CD4-positive, alpha-beta T cell (primary cell): ENCODE measurements at regions not wholly inside any gene's neighbourhood (a gene's known extent, or its start where the extent isn't known, plus 50 kb on each side); places are given as distances from the start of the nearest gene placed in this dataset.

Source experiments
- ATAC-seq: fragments of 200-7000 bp; cut with Tn5 transposase; one replicate; pipeline ENCODE4 v1.10.0; 2022; ENCODE audit warnings: mild to moderate bottlenecking; ENCODE audit not compliant: poor library complexity
- CTCF ChIA-PET: fragments of 350-600 bp; sonication (Branson Sonifier 250); formaldehyde crosslinking; loops from one replicate; lab custom pipeline; 2021; ENCODE audit warnings: antibody characterized with exemption, inconsistent platforms; lab: Charles Lee
- POLR2A ChIA-PET: fragments of 350-600 bp; sonication (Branson Sonifier 250); formaldehyde crosslinking; loops from one replicate; lab custom pipeline; 2021; ENCODE audit warnings: antibody characterized with exemption, inconsistent platforms; lab: Charles Lee
- DNase-seq, 14 experiments: peaks; one replicate each; pipeline ENCODE4 v3.0.0-alpha.2; 2013 to 2020; ENCODE audit warnings: mixed read lengths in 2 of 14
- H3K27ac ChIP-seq, 2 donors: one replicate each; pipeline versions ENCODE4 v1.5.1 to v1.7.0; 2013; ENCODE audit warnings: low read length in 2 of 2, low read depth in 1 of 2, mild to moderate bottlenecking in 1 of 2
- H3K27me3 ChIP-seq, 2 experiments: 1 replicate in 1 of 2; 2 replicates in 1 of 2; pipeline versions ENCODE4 v1.6.1 to v1.7.0; 2013; ENCODE audit warnings: low read length in 2 of 2, control low read depth in 1 of 2, mild to moderate bottlenecking in 1 of 2, moderate library complexity in 1 of 2; ENCODE audit not compliant: insufficient read depth in 2 of 2, control insufficient read depth in 1 of 2
- H3K36me3 ChIP-seq: one replicate; pipeline ENCODE4 v1.6.1; 2013; ENCODE audit warnings: low read length, control low read depth; ENCODE audit not compliant: insufficient read depth
- H3K4me1 ChIP-seq: one replicate; pipeline ENCODE4 v1.6.1; 2013; ENCODE audit warnings: low read length, control low read depth; ENCODE audit not compliant: insufficient read depth
- H3K4me3 ChIP-seq: one replicate; pipeline ENCODE4 v1.5.1; 2013; ENCODE audit warnings: mild to moderate bottlenecking, low read length, moderate library complexity
- H3K9me3 ChIP-seq, 2 experiments: 1 replicate in 1 of 2; 2 replicates in 1 of 2; pipeline versions ENCODE4 v1.6.1 to v1.7.0; 2013; ENCODE audit warnings: low read length in 2 of 2, mild to moderate bottlenecking in 2 of 2, control low read depth in 1 of 2, moderate library complexity in 1 of 2; ENCODE audit not compliant: control insufficient read depth in 1 of 2, insufficient read depth in 1 of 2
- H3K27ac Mint-ChIP-seq: one replicate; pipeline ENCODE4 v1.8.0; 2020; ENCODE audit warnings: mixed read lengths
- H3K27me3 Mint-ChIP-seq: one replicate; pipeline ENCODE4 v1.8.0; 2021; ENCODE audit warnings: mixed read lengths
- H3K36me3 Mint-ChIP-seq: one replicate; pipeline ENCODE4 v1.8.0; 2021; ENCODE audit warnings: low read depth, mixed read lengths
- H3K4me1 Mint-ChIP-seq: one replicate; pipeline ENCODE4 v1.8.0; 2021; ENCODE audit warnings: low read depth, mixed read lengths
- H3K4me3 Mint-ChIP-seq: one replicate; pipeline ENCODE4 v1.8.0; 2020; ENCODE audit warnings: mild to moderate bottlenecking, mixed read lengths
- H3K9me3 Mint-ChIP-seq: one replicate; pipeline ENCODE4 v1.8.0; 2020; ENCODE audit warnings: mixed read lengths
- CTCF ChIP-seq: fragments of 200-600 bp; IDR thresholded peaks from one replicate; pipeline ENCODE4 v1.8.0; 2022; ENCODE audit warnings: antibody characterized with exemption, mild to moderate bottlenecking
- intact Hi-C, 2 experiments: fragments of 100-400 bp; cut with DNase I in 1 of 2; cut with micrococcal nuclease in 1 of 2; formaldehyde crosslinking; loops; one replicate each; pipeline versions ENCODE4 v1.15.1 to v1.9.0; 2023 to 2025; cut with DNase I, micrococcal nuclease

GRCh38 chr2:8170552-8171327 lies 511.1 kb upstream of the ID2 start:
- ATAC-seq, result no peak
- intact Hi-C loops, result no loop called here
- Mint-ChIP-seq H3K9me3 (peaks cover 5% of the 10 kb centered on the region), H3K4me1 (no peaks in the 10 kb centered on the region), H3K27me3 (no peaks in the 10 kb centered on the region), H3K4me3 (no peak overlapping the region), H3K36me3 (no peaks in the 10 kb centered on the region), H3K27ac (no peak overlapping the region)
- H3K36me3 ChIP-seq, result no peaks in the 10 kb centered on the region
- ChIA-PET POLR2A (no interaction called here), CTCF (no interaction called here)
- H3K27me3 ChIP-seq, result no peaks in the 10 kb centered on the region
- H3K27ac ChIP-seq, result no peak overlapping the region
- TF ChIP-seq CTCF, result no peak
- no peak for DNase-seq
- peaks cover 0 to 4% of the 10 kb centered on the region in 2 experiments for H3K9me3 ChIP-seq
- no peak overlapping the region for H3K4me3 ChIP-seq
- no peaks in the 10 kb centered on the region for H3K4me1 ChIP-seq

DNA sequence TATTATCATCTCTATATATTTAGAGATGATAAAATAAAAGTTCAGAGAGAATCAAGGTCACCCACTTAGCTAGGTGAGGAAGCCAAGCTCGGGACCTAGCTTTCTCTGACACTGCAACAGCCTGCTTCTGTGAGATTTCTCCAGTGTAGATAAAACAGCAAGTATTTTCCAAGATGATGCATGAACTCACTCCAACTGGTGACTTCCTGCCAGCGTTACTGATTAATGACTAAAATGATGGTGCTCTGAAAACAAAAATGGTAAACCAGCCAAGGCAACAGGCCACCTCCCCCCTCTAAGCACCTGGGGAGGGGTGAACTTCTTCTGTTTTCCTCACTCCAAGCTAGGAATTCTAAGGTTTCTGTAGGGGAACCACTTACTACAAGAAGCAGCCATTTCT lies 510.2 kb upstream of the ID2 start:
- no peak overlapping the region for H3K27ac Mint-ChIP-seq
- H3K4me1 Mint-ChIP-seq, result no peaks in the 10 kb centered on the region
- no peak for ATAC-seq
- H3K27me3 Mint-ChIP-seq, result no peaks in the 10 kb centered on the region
- peaks cover 8% of the 10 kb centered on the region for H3K9me3 Mint-ChIP-seq
- POLR2A ChIA-PET, result no interaction called here
- H3K36me3 ChIP-seq, result no peaks in the 10 kb centered on the region
- no peak overlapping the region for H3K4me3 ChIP-seq
- H3K9me3 ChIP-seq, result peaks cover 0 to 4% of the 10 kb centered on the region in 2 experiments
- CTCF ChIA-PET, result no interaction called here
- intact Hi-C loops, result no loop called here
- H3K4me1 ChIP-seq, result no peaks in the 10 kb centered on the region
- H3K27ac ChIP-seq, result no peak overlapping the region
- H3K27me3 ChIP-seq, result no peaks in the 10 kb centered on the region
- no peak for TF ChIP-seq CTCF
- H3K36me3 Mint-ChIP-seq, result no peaks in the 10 kb centered on the region
- H3K4me3 Mint-ChIP-seq, result no peak overlapping the region
- no peak for DNase-seq

GRCh38 chr2:8172661-8173060 lies 509.2 kb upstream of the ID2 start:
- Mint-ChIP-seq H3K27me3 (no peaks in the 10 kb centered on the region), H3K4me1 (no peaks in the 10 kb centered on the region), H3K4me3 (no peak overlapping the region), H3K9me3 (peaks cover 8% of the 10 kb centered on the region), H3K27ac (no peak overlapping the region), H3K36me3 (no peaks in the 10 kb centered on the region)
- Histone ChIP-seq H3K4me3 (no peak overlapping the region), H3K36me3 (no peaks in the 10 kb centered on the region), H3K9me3 (peaks cover 0 to 4% of the 10 kb centered on the region in 2 experiments), H3K27ac (no peak overlapping the region), H3K4me1 (no peaks in the 10 kb centered on the region), H3K27me3 (no peaks in the 10 kb centered on the region)
- ATAC-seq (no peak), DNase-seq (no peak)
- ChIA-PET POLR2A (no interaction called here), CTCF (no interaction called here)
- intact Hi-C loops, result no loop called here
- no peak for TF ChIP-seq CTCF
